ENCODE measurements at regions not wholly inside any gene's neighbourhood (a gene's known extent, or its start where the extent isn't known, plus 50 kb on each side); places are given as distances from the start of the nearest gene placed in this dataset.

DNA sequence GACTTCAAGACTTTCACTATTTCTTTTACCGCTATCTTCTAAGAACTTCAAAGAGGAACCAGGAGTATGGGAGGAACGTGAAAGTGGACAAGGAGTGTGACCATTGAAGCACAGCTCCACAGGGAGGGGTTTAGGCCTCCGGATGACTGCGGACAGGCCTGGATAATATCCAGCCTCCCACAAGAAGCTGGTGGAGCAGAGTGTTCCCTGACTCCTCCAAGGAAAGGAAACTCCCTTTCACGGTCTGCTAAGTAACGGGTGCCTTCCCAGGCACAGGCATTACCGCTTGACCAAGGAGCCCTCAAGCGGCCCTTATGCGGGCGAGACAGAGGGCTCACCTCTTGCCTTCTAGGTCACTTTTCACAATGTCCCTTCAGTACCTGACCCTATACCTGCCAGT, 267.0 kb downstream of the RPL10L start:
- H3K9me3 ChIP-seq: no peaks in the 10 kb centered on the region
- WGBS: 87% methylated on average over 10 of the region's 10 CpGs
- no peak overlapping the region for H3K27ac ChIP-seq
- H3K36me3 ChIP-seq: no peaks in the 10 kb centered on the region
- no peak overlapping the region for H3K4me3 ChIP-seq
- intact Hi-C loops (cut with DNase I): no loop called here
- no peak for DNase-seq (ENCODE audit: low spot score)
- no peak for TF ChIP-seq POLR2AphosphoS5 (IDR thresholded peaks at IDR 0.05)
- no peak for TF ChIP-seq POLR2A (IDR thresholded peaks at IDR 0.05)
- no peak for TF ChIP-seq CTCF (IDR thresholded peaks at IDR 0.05)
- H3K27me3 ChIP-seq (replicated peaks; ENCODE audit: insufficient read depth): no peaks in the 10 kb centered on the region
- no peaks in the 10 kb centered on the region for H3K4me1 ChIP-seq (replicated peaks)

- intact Hi-C loops (cut with DNase I): no loop called here
- TF ChIP-seq CTCF (IDR thresholded peaks at IDR 0.05): no peak
- DNase-seq (ENCODE audit: low spot score): no peak
- Histone ChIP-seq H3K4me1 (replicated peaks) (no peaks in the 10 kb centered on the region), H3K4me3 (no peak overlapping the region), H3K27me3 (replicated peaks; ENCODE audit: insufficient read depth) (no peaks in the 10 kb centered on the region), H3K9me3 (no peaks in the 10 kb centered on the region), H3K36me3 (no peaks in the 10 kb centered on the region), H3K27ac (no peak overlapping the region)
- 30% methylated on average over 2 of the region's 2 CpGs for WGBS
Observed at GRCh38 chr14:46381674-46382073, 269.9 kb downstream of the RPL10L start.

- Histone ChIP-seq H3K4me3 (no peak overlapping the region), H3K27me3 (replicated peaks; ENCODE audit: insufficient read depth) (no peaks in the 10 kb centered on the region), H3K27ac (no peak overlapping the region), H3K36me3 (no peaks in the 10 kb centered on the region), H3K4me1 (replicated peaks) (no peaks in the 10 kb centered on the region), H3K9me3 (no peaks in the 10 kb centered on the region)
- intact Hi-C loops (cut with DNase I): no loop called here
- no peak for DNase-seq (ENCODE audit: low spot score)
- no peak for TF ChIP-seq CTCF (IDR thresholded peaks at IDR 0.05)
- TF ChIP-seq POLR2AphosphoS5 (IDR thresholded peaks at IDR 0.05): no peak
- no peak for TF ChIP-seq POLR2A (IDR thresholded peaks at IDR 0.05)
- WGBS: 90% methylated on average over 5 of the region's 5 CpGs
Observed at GRCh38 chr14:46378248-46378647, 273.3 kb downstream of the RPL10L start.

DNA sequence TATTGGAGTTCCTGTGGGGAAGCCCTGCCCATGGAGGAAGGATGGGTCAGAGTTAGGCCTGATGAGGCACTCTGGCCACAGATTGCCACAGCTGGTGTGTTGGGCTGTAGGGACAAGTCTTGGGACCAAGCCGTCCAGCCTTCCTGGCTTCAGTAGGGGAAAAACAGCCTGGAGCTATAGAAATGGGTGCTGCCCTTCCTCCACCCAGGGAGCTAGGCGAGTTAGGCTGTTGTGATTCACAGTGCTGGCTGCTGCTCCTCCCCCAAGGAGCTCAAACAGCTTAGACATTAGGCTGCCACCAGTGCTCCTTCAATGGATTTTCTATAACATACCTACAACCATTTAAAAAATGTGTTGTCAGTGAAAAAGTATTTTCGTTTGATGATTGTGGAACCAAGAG, 274.3 kb downstream of the RPL10L start:
- Histone ChIP-seq H3K4me3 (no peak overlapping the region), H3K36me3 (no peaks in the 10 kb centered on the region), H3K27ac (no peak overlapping the region), H3K27me3 (replicated peaks; ENCODE audit: insufficient read depth) (no peaks in the 10 kb centered on the region), H3K4me1 (replicated peaks) (no peaks in the 10 kb centered on the region), H3K9me3 (no peaks in the 10 kb centered on the region)
- no peak for DNase-seq (ENCODE audit: low spot score)
- WGBS: 66% methylated on average over 3 of the region's 3 CpGs
- no peak for TF ChIP-seq POLR2AphosphoS5 (IDR thresholded peaks at IDR 0.05)
- no peak for TF ChIP-seq CTCF (IDR thresholded peaks at IDR 0.05)
- TF ChIP-seq POLR2A (IDR thresholded peaks at IDR 0.05): no peak
- intact Hi-C loops (cut with DNase I): no loop called here

GRCh38 chr14:46369391-46369790, 282.2 kb downstream of the RPL10L start:
- H3K36me3 ChIP-seq: no peaks in the 10 kb centered on the region
- H3K9me3 ChIP-seq: no peaks in the 10 kb centered on the region
- H3K27ac ChIP-seq: no peak overlapping the region
- no peak overlapping the region for H3K4me3 ChIP-seq
- intact Hi-C loops (cut with DNase I): no loop called here
- H3K27me3 ChIP-seq (replicated peaks; ENCODE audit: insufficient read depth): no peaks in the 10 kb centered on the region
- H3K4me1 ChIP-seq (replicated peaks): no peaks in the 10 kb centered on the region
- no peak for TF ChIP-seq POLR2AphosphoS5 (IDR thresholded peaks at IDR 0.05)
- TF ChIP-seq POLR2A (IDR thresholded peaks at IDR 0.05): no peak
- TF ChIP-seq CTCF (IDR thresholded peaks at IDR 0.05): no peak
- no peak for DNase-seq (ENCODE audit: low spot score)
